CD4-positive, alpha-beta memory T cell (primary cell): ENCODE measurements at regions not wholly inside any gene's neighbourhood (a gene's known extent, or its start where the extent isn't known, plus 50 kb on each side); places are given as distances from the start of the nearest gene placed in this dataset.

ENCODE experiments used
- CTCF ChIA-PET: fragments of 350-600 bp; sonication (Branson Sonifier 250); formaldehyde crosslinking; loops from one replicate; lab custom pipeline; 2021; ENCODE audit warnings: inconsistent platforms; ENCODE audit not compliant: partially characterized antibody; lab: Charles Lee
- POLR2A ChIA-PET: fragments of 350-600 bp; sonication (Branson Sonifier 250); formaldehyde crosslinking; loops from one replicate; lab custom pipeline; 2021; ENCODE audit not compliant: partially characterized antibody; lab: Charles Lee
- DNase-seq, 5 donors: peaks; one replicate each; pipeline versions ENCODE4 v3.0.0 to v3.0.0-alpha.2; 2020 to 2022; ENCODE audit warnings: mixed read lengths in 1 of 5
- H3K27ac ChIP-seq: one replicate; pipeline ENCODE4 v1.7.0; 2013; ENCODE audit warnings: low read depth, low read length
- H3K27me3 ChIP-seq: 2 replicates; pipeline ENCODE4 v1.7.0; 2013; ENCODE audit warnings: mild to moderate bottlenecking, low read length, moderate library complexity; ENCODE audit not compliant: insufficient read depth
- H3K36me3 ChIP-seq: 2 replicates; pipeline ENCODE4 v1.7.0; 2013; ENCODE audit warnings: mild to moderate bottlenecking, low read length, moderate library complexity; ENCODE audit not compliant: insufficient read depth
- H3K4me1 ChIP-seq: 2 replicates; pipeline ENCODE4 v1.7.0; 2013; ENCODE audit warnings: mild to moderate bottlenecking, low read length, moderate library complexity; ENCODE audit not compliant: insufficient read depth
- H3K4me3 ChIP-seq, 2 donors: one replicate each; pipeline ENCODE4 v1.7.0; 2013; ENCODE audit warnings: low read length in 2 of 2, mild to moderate bottlenecking in 1 of 2
- H3K9me3 ChIP-seq, 2 donors: one replicate each; pipeline ENCODE4 v1.7.0; 2013; ENCODE audit warnings: low read length in 2 of 2, control low read depth in 1 of 2; ENCODE audit not compliant: control insufficient read depth in 1 of 2
- H3K27ac Mint-ChIP-seq, 7 donors: one replicate each; pipeline ENCODE4 v1.8.0; 2020 to 2021; ENCODE audit warnings: mixed read lengths in 7 of 7, mild to moderate bottlenecking in 6 of 7, inconsistent platforms in 3 of 7, moderate library complexity in 3 of 7
- H3K27me3 Mint-ChIP-seq, 2 donors: one replicate each; pipeline ENCODE4 v1.8.0; 2020 to 2021; ENCODE audit warnings: mixed read lengths in 2 of 2
- H3K36me3 Mint-ChIP-seq, 2 donors: one replicate each; pipeline ENCODE4 v1.8.0; 2020 to 2021; ENCODE audit warnings: mixed read lengths in 2 of 2, inconsistent platforms in 1 of 2, mild to moderate bottlenecking in 1 of 2
- H3K4me1 Mint-ChIP-seq, 4 donors: one replicate each; pipeline ENCODE4 v1.8.0; 2020 to 2021; ENCODE audit warnings: mixed read lengths in 4 of 4, mild to moderate bottlenecking in 1 of 4
- H3K4me3 Mint-ChIP-seq, 8 donors: one replicate each; pipeline ENCODE4 v1.8.0; 2020 to 2021; ENCODE audit warnings: mixed read lengths in 8 of 8, mild to moderate bottlenecking in 7 of 8, moderate library complexity in 6 of 8, inconsistent platforms in 3 of 8
- H3K9me3 Mint-ChIP-seq, 8 donors: one replicate each; pipeline ENCODE4 v1.8.0; 2020 to 2021; ENCODE audit warnings: mixed read lengths in 8 of 8, mild to moderate bottlenecking in 5 of 8, inconsistent platforms in 3 of 8, moderate library complexity in 1 of 8
- intact Hi-C: fragments of 100-400 bp; cut with micrococcal nuclease; formaldehyde crosslinking; loops from one replicate; pipeline ENCODE4 v1.15.1; 2023

GRCh38 chr3:168394439-168394838 lies 298.7 kb upstream of the GOLIM4 start:
- ChIA-PET CTCF (no interaction called here), POLR2A (interaction anchor here (0.7 kb wide), 1 partner anchor 791 kb away, joined by 3 read pairs; no protein-coding TSS in a partner anchor)
- H3K4me1 Mint-ChIP-seq, result no peaks in the 10 kb centered on the region
- H3K27me3 ChIP-seq, result no peaks in the 10 kb centered on the region
- no peak overlapping the region for H3K27ac Mint-ChIP-seq
- H3K4me3 Mint-ChIP-seq, result no peak overlapping the region
- H3K27me3 Mint-ChIP-seq, result no peaks in the 10 kb centered on the region
- H3K36me3 ChIP-seq, result no peaks in the 10 kb centered on the region
- no peaks in the 10 kb centered on the region for H3K36me3 Mint-ChIP-seq
- DNase-seq, result no peak
- H3K9me3 Mint-ChIP-seq, result peaks cover 0 to 10% (median 0%) of the 10 kb centered on the region in 8 donors
- intact Hi-C loops, result no loop called here
- no peak overlapping the region for H3K27ac ChIP-seq
- no peaks in the 10 kb centered on the region for H3K9me3 ChIP-seq
- H3K4me1 ChIP-seq, result no peaks in the 10 kb centered on the region
- H3K4me3 ChIP-seq, result no peak overlapping the region

GRCh38 chr3:168386301-168386700 lies 290.6 kb upstream of the GOLIM4 start:
- H3K4me3 Mint-ChIP-seq, result no peak overlapping the region
- Histone ChIP-seq H3K36me3 (no peaks in the 10 kb centered on the region), H3K4me3 (no peak overlapping the region), H3K27me3 (no peaks in the 10 kb centered on the region), H3K9me3 (peaks cover 0 to 3% of the 10 kb centered on the region in 2 donors), H3K27ac (no peak overlapping the region), H3K4me1 (no peaks in the 10 kb centered on the region)
- H3K9me3 Mint-ChIP-seq, result peaks cover 2 to 24% (median 13%) of the 10 kb centered on the region in 8 donors
- POLR2A ChIA-PET, result no interaction called here
- peaks cover 0 to 1% of the 10 kb centered on the region in 2 donors for H3K36me3 Mint-ChIP-seq
- CTCF ChIA-PET, result no interaction called here
- H3K4me1 Mint-ChIP-seq, result no peaks in the 10 kb centered on the region
- H3K27me3 Mint-ChIP-seq, result no peaks in the 10 kb centered on the region
- intact Hi-C loops, result no loop called here
- no peak for DNase-seq
- H3K27ac Mint-ChIP-seq, result no peak overlapping the region

- DNase-seq, result no peak
- Histone ChIP-seq H3K9me3 (peaks cover 0 to 3% of the 10 kb centered on the region in 2 donors), H3K4me1 (no peaks in the 10 kb centered on the region), H3K27me3 (no peaks in the 10 kb centered on the region), H3K36me3 (no peaks in the 10 kb centered on the region), H3K27ac (no peak overlapping the region), H3K4me3 (no peak overlapping the region)
- no peaks in the 10 kb centered on the region for H3K27me3 Mint-ChIP-seq
- intact Hi-C loops, result no loop called here
- peaks cover 0 to 1% of the 10 kb centered on the region in 2 donors for H3K36me3 Mint-ChIP-seq
- H3K4me3 Mint-ChIP-seq, result no peak overlapping the region
- ChIA-PET CTCF (no interaction called here), POLR2A (no interaction called here)
- no peaks in the 10 kb centered on the region for H3K4me1 Mint-ChIP-seq
- no peak overlapping the region for H3K27ac Mint-ChIP-seq
- peaks cover 2 to 28% (median 17%) of the 10 kb centered on the region in 8 donors for H3K9me3 Mint-ChIP-seq
Measured at GRCh38 chr3:168384990-168385389, 289.3 kb upstream of the GOLIM4 start.

GRCh38 chr3:168383573-168383972 lies 287.8 kb upstream of the GOLIM4 start:
- H3K9me3 Mint-ChIP-seq, result peaks cover 0 to 29% (median 17%) of the 10 kb centered on the region in 8 donors
- Histone ChIP-seq H3K36me3 (no peaks in the 10 kb centered on the region), H3K9me3 (peaks cover 0 to 3% of the 10 kb centered on the region in 2 donors), H3K4me1 (no peaks in the 10 kb centered on the region), H3K4me3 (no peak overlapping the region), H3K27ac (no peak overlapping the region), H3K27me3 (no peaks in the 10 kb centered on the region)
- H3K36me3 Mint-ChIP-seq, result peaks cover 0 to 1% of the 10 kb centered on the region in 2 donors
- H3K4me3 Mint-ChIP-seq, result no peak overlapping the region
- DNase-seq, result no peak
- intact Hi-C loops, result no loop called here
- no peaks in the 10 kb centered on the region for H3K27me3 Mint-ChIP-seq
- CTCF ChIA-PET, result no interaction called here
- H3K27ac Mint-ChIP-seq, result no peak overlapping the region
- H3K4me1 Mint-ChIP-seq, result no peaks in the 10 kb centered on the region
- POLR2A ChIA-PET, result no interaction called here

GRCh38 chr3:168371846-168372245 lies 276.1 kb upstream of the GOLIM4 start:
- H3K4me1 ChIP-seq, result no peaks in the 10 kb centered on the region
- H3K27me3 ChIP-seq, result no peaks in the 10 kb centered on the region
- DNase-seq, result no peak
- Mint-ChIP-seq H3K9me3 (peaks cover 0 to 10% (median 3%) of the 10 kb centered on the region in 8 donors), H3K27me3 (no peaks in the 10 kb centered on the region), H3K27ac (no peak overlapping the region), H3K4me1 (no peaks in the 10 kb centered on the region), H3K36me3 (no peaks in the 10 kb centered on the region), H3K4me3 (no peak overlapping the region)
- no peaks in the 10 kb centered on the region for H3K9me3 ChIP-seq
- ChIA-PET POLR2A (no interaction called here), CTCF (interaction anchor here (0.8 kb wide), 1 partner anchor 33 kb away, joined by 3 read pairs; no protein-coding TSS in a partner anchor)
- intact Hi-C loops, result no loop called here
- no peak overlapping the region for H3K4me3 ChIP-seq
- H3K36me3 ChIP-seq, result no peaks in the 10 kb centered on the region
- H3K27ac ChIP-seq, result no peak overlapping the region

GRCh38 chr3:168364967-168365366 lies 269.2 kb upstream of the GOLIM4 start:
- Mint-ChIP-seq H3K4me1 (no peaks in the 10 kb centered on the region), H3K9me3 (peaks cover 0 to 4% (median under 1%) of the 10 kb centered on the region in 8 donors), H3K27ac (no peak overlapping the region), H3K27me3 (no peaks in the 10 kb centered on the region), H3K36me3 (no peaks in the 10 kb centered on the region), H3K4me3 (no peak overlapping the region)
- intact Hi-C loops, result no loop called here
- Histone ChIP-seq H3K36me3 (no peaks in the 10 kb centered on the region), H3K27ac (no peak overlapping the region), H3K27me3 (no peaks in the 10 kb centered on the region), H3K9me3 (no peaks in the 10 kb centered on the region), H3K4me3 (no peak overlapping the region), H3K4me1 (no peaks in the 10 kb centered on the region)
- ChIA-PET POLR2A (no interaction called here), CTCF (no interaction called here)
- no peak for DNase-seq

- H3K27ac Mint-ChIP-seq, result no peak overlapping the region
- Histone ChIP-seq H3K36me3 (no peaks in the 10 kb centered on the region), H3K27ac (no peak overlapping the region), H3K4me1 (no peaks in the 10 kb centered on the region), H3K4me3 (no peak overlapping the region), H3K9me3 (no peaks in the 10 kb centered on the region), H3K27me3 (no peaks in the 10 kb centered on the region)
- H3K9me3 Mint-ChIP-seq, result peaks cover 0 to 4% (median 0%) of the 10 kb centered on the region in 8 donors
- no peaks in the 10 kb centered on the region for H3K4me1 Mint-ChIP-seq
- intact Hi-C loops, result no loop called here
- POLR2A ChIA-PET, result no interaction called here
- no peaks in the 10 kb centered on the region for H3K27me3 Mint-ChIP-seq
- H3K4me3 Mint-ChIP-seq, result no peak overlapping the region
- CTCF ChIA-PET, result no interaction called here
- DNase-seq, result no peak
- no peaks in the 10 kb centered on the region for H3K36me3 Mint-ChIP-seq
Measured at GRCh38 chr3:168362661-168363247, 267.0 kb upstream of the GOLIM4 start.
